HL-60 (cell line): ENCODE measurements at regions not wholly inside any gene's neighbourhood (a gene's known extent, or its start where the extent isn't known, plus 50 kb on each side); places are given as distances from the start of the nearest gene placed in this dataset.

Experiments
- DNase-seq, 2 experiments: peaks; one replicate each; pipeline ENCODE4 v3.0.0-alpha.2; 2010 to 2020; ENCODE audit warnings: low read depth in 1 of 2, low spot score in 1 of 2
- H3K27ac ChIP-seq: fragments of 250-450 bp; sonication (Bioruptor Pico); replicated peaks from 2 replicates; pipeline ENCODE4 v1.5.1; 2020; ENCODE audit warnings: mild to moderate bottlenecking, moderate library complexity
- H3K27me3 ChIP-seq: fragments of 250-450 bp; sonication (Bioruptor Pico); 2 replicates; pipeline ENCODE4 v1.5.1; 2021; ENCODE audit warnings: mild to moderate bottlenecking, moderate library complexity; ENCODE audit not compliant: insufficient read depth, poor library complexity, severe bottlenecking
- H3K4me3 ChIP-seq: replicated peaks from 2 replicates; pipeline ENCODE4 v1.5.1; 2011; ENCODE audit warnings: mild to moderate bottlenecking, control low read depth, low read length; ENCODE audit not compliant: insufficient read depth
- CTCF ChIP-seq: IDR thresholded peaks from one replicate; pipeline ENCODE4 v1.5.1; 2011; ENCODE audit warnings: low read length, control low read depth, inconsistent platforms; ENCODE audit not compliant: insufficient read depth
- GABPA ChIP-seq: IDR thresholded peaks from 2 replicates; pipeline ENCODE4 v1.6.1; 2012; ENCODE audit warnings: low read depth
- POLR2AphosphoS5 ChIP-seq: IDR thresholded peaks from 2 replicates; pipeline ENCODE4 v1.6.1; 2012; ENCODE audit warnings: low read depth
- REST ChIP-seq: IDR thresholded peaks from 2 replicates; pipeline ENCODE4 v1.6.1; 2012; ENCODE audit warnings: low read depth; ENCODE audit not compliant: insufficient replicate concordance
- SPI1 ChIP-seq: IDR thresholded peaks from 2 replicates; pipeline ENCODE4 v1.6.1; 2012; ENCODE audit warnings: low read depth, mild to moderate bottlenecking, borderline replicate concordance

- no peak overlapping the region for H3K27ac ChIP-seq
- DNase-seq: no peak
- TF ChIP-seq CTCF (no peak), GABPA (no peak), POLR2AphosphoS5 (no peak), SPI1 (no peak), REST (no peak)
- H3K27me3 ChIP-seq: no peaks in the 10 kb centered on the region
- H3K4me3 ChIP-seq: no peak overlapping the region
These were observed 389.6 kb downstream of the MFSD1 start for GRCh38 chr3:159191447-159191846.

- Histone ChIP-seq H3K27me3 (no peaks in the 10 kb centered on the region), H3K27ac (no peak overlapping the region), H3K4me3 (no peak overlapping the region)
- TF ChIP-seq GABPA: no peak
- no peak for TF ChIP-seq POLR2AphosphoS5
- TF ChIP-seq SPI1: no peak
- no peak for TF ChIP-seq CTCF
- no peak for TF ChIP-seq REST
- no peak for DNase-seq
These were observed 394.5 kb downstream of the MFSD1 start for GRCh38 chr3:159196359-159196758.

- H3K27me3 ChIP-seq: no peaks in the 10 kb centered on the region
- no peak for DNase-seq
- TF ChIP-seq SPI1 (peak; percentile 65; the same call in 1 of the 2 replicates), REST (no peak), GABPA (no peak), CTCF (no peak), POLR2AphosphoS5 (no peak)
These were observed 398.3 kb downstream of the MFSD1 start for GRCh38 chr3:159200176-159200575.

More at GRCh38 chr3:159200176-159200575, 398.3 kb downstream of the MFSD1 start:
- Histone ChIP-seq H3K27ac (no peak overlapping the region), H3K4me3 (no peak overlapping the region)
